ENCODE measurements at regions not wholly inside any gene's neighbourhood (a gene's known extent, or its start where the extent isn't known, plus 50 kb on each side); places are given as distances from the start of the nearest gene placed in this dataset.

- no peak for DNase-seq
Measured at GRCh38 chr21:39105341-39105765, 77.9 kb downstream of the PSMG1 start.

GRCh38 chr21:39104911-39105310, 78.3 kb downstream of the PSMG1 start:
- DNase-seq, result no peak

GRCh38 chr21:39103689-39104088, 79.6 kb downstream of the PSMG1 start:
- DNase-seq, result no peak

GRCh38 chr21:39099859-39100258, 83.4 kb downstream of the PSMG1 start:
- DNase-seq, result no peak

- no peak for DNase-seq
Measured at GRCh38 chr21:39098696-39099200, 84.5 kb downstream of the PSMG1 start.

- DNase-seq, result no peak
Measured at GRCh38 chr21:39097981-39098380, 85.3 kb downstream of the PSMG1 start.

- DNase-seq, result no peak
Measured at GRCh38 chr21:39097335-39097861, 85.9 kb downstream of the PSMG1 start.

- no peak for DNase-seq
Measured at GRCh38 chr21:39096754-39097153, 86.5 kb downstream of the PSMG1 start.

- no peak for DNase-seq
Measured at GRCh38 chr21:39095681-39096080, 87.6 kb downstream of the PSMG1 start.

GRCh38 chr21:39094847-39095579, 88.2 kb downstream of the PSMG1 start:
- no peak for DNase-seq

- no peak for DNase-seq
Measured at GRCh38 chr21:39094087-39094780, 89.0 kb downstream of the PSMG1 start.

GRCh38 chr21:39093526-39093925, 89.7 kb downstream of the PSMG1 start:
- no peak for DNase-seq

- no peak for DNase-seq
Measured at GRCh38 chr21:39088831-39089380, 94.3 kb downstream of the PSMG1 start.

GRCh38 chr21:39088031-39088370, 95.2 kb downstream of the PSMG1 start:
- DNase-seq, result no peak

GRCh38 chr21:39087238-39088030, 95.8 kb downstream of the PSMG1 start:
- no peak for DNase-seq

GRCh38 chr21:39086547-39086946, 96.7 kb downstream of the PSMG1 start:
- DNase-seq, result no peak

GRCh38 chr21:39085843-39086405, 97.3 kb downstream of the PSMG1 start:
- DNase-seq, result no peak

- DNase-seq, result no peak
Measured at GRCh38 chr21:39084979-39085729, 98.1 kb downstream of the PSMG1 start.

GRCh38 chr21:39084073-39084472, 99.2 kb downstream of the PSMG1 start:
- no peak for DNase-seq

GRCh38 chr21:39083377-39084008, 99.8 kb downstream of the PSMG1 start:
- no peak for DNase-seq

GRCh38 chr21:39082656-39083376, 100.4 kb downstream of the PSMG1 start:
- no peak for DNase-seq

Measured in stimulated activated CD8-positive, alpha-beta memory T cell treated with anti-CD3 and anti-CD28 coated beads, Interleukin-4, amount 100 ng/mL, for 48 hours (primary cell).